ENCODE measurements at regions not wholly inside any gene's neighbourhood (a gene's known extent, or its start where the extent isn't known, plus 50 kb on each side); places are given as distances from the start of the nearest gene placed in this dataset.
A peak's percentile ranks its signal among the peaks of the same experiment; 100 is the strongest.

DNA sequence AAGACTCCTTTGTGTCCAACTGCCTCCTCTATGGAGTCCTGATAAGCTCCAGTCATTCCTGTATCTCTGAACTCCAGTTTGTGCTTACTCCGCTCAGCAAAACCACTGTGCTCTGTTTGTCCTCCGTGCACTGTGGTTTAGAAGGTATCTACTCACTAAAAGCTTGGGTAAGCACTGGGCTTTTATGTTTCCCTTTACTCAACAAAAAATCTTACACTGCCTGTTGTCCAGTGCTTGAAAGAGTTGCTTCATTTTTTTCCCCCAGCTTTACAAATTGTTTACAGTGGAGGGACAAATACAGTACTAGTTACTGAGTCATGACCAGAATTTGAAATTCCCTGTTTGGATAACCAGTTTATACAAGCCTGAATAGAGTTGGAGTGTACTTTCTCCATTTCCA, 545.3 kb upstream of the FAT1 start:
- no peak for DNase-seq

DNA sequence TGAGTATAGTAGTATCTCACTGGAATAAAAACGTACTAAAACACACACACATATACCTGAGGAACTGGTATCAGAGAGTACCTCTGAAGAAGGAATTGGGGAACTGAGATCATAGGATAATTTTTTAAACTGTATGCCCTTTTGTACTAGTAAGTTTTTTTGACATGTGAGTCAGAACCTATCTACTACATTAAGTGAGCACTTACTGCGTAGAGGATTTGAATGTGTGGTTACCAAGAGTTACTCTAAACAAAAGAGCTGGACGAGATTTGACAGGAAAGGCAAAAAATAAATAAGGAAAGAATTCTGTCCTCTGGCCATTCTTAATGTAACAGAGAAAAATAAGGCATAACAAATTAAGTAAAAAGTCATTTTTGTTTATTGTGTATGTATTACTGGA, 546.5 kb upstream of the FAT1 start:
- DNase-seq: no peak

- DNase-seq: no peak
Observed at GRCh38 chr4:187271848-187272247, 548.2 kb upstream of the FAT1 start.

GRCh38 chr4:187274153-187274552, 550.5 kb upstream of the FAT1 start:
- no peak for DNase-seq

DNA sequence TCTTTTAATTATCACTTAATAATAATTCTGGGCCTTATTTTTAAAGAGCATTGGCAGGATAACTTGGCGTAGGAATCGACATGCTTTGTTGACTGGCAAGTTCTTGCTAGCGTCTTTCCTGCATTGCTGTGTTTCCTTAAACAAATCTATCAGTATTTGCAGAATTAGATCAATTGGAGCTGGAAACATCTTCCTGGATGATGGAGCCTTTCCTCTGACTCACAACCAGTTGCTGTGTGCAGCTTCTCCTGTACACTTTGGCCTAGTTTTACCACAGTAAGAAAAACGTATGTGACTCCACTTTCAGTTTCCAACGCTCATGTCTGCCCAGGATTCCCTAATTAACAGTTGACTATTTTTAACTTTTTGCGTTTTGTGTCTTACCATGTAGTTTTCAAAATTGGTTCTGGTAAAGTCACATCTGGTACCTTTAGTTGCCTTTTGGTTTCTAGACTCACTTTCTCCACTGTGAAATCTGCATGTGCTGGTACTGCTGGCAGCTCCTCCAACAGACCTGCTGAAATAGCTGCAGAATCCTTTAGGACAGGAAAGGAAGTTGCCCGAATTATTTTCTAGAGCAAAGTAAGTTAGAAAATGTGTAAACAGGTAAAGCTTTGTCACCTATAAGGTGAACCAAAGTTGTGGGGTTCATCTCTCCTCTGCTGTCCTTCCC, 553.2 kb upstream of the FAT1 start:
- DNase-seq: peak; percentile 20

- DNase-seq: peak; percentile 28
Observed at GRCh38 chr4:187283201-187283955, 559.7 kb upstream of the FAT1 start.

- DNase-seq: peak; percentile 69
Observed at GRCh38 chr4:187286525-187286924, 562.9 kb upstream of the FAT1 start.

GRCh38 chr4:187289371-187289770, 565.7 kb upstream of the FAT1 start:
- DNase-seq: peak; percentile 51

- DNase-seq: peak; percentile 82
Observed at GRCh38 chr4:187294861-187295260, 571.2 kb upstream of the FAT1 start.

DNA sequence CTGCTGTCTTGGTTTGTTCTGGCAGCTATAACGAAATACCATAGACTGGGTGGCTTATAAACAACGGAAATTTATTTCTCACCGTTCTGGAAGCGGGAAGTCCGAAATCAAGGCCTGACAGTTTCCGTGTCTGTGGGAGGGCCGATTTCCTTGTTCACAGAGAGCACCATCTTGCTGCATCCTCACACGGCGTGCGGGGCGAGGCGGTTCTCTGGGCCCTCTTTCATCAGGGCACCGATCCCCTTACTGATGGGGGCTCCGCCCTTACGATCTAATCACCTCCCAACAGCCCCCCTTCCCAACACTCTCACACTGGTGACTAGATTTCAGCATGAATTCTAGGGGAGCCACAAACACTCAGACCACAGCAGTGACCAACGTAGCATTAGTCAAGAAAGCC, 578.3 kb upstream of the FAT1 start:
- no peak for DNase-seq

DNA sequence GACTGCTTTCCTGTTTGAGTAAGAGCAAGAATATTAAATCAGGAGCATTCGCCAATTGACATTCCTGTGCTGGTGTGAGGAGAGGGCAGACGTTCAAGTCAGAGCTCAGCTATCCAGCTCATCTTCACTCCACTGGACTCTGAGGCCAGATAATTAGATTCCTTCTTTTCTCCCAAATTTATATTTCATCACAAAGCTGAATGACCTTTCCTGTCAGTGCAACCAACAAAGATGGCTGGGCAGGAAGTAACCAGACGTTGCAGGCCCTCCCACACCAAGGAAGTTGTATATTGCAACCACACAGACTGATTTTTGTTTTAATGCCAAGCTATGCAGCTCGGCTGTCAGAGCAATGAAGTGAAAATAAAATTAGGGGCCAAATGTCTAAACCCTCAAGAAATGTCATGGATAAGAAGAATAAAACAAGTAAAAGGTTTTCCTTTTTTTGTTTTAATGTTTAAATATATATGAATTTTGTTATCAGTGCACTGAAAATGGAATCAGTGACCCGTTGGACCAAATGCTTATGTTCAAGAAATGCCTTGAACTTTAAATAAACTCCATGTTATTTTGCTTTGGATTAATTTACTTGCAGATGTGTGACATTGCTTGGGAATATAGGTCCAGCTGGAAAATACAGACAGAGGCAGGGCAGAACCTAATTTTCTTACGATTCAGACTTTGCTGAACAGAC, 578.9 kb upstream of the FAT1 start:
- peak; percentile 63 for DNase-seq

GRCh38 chr4:187304133-187304532, 580.5 kb upstream of the FAT1 start:
- no peak for DNase-seq

DNA sequence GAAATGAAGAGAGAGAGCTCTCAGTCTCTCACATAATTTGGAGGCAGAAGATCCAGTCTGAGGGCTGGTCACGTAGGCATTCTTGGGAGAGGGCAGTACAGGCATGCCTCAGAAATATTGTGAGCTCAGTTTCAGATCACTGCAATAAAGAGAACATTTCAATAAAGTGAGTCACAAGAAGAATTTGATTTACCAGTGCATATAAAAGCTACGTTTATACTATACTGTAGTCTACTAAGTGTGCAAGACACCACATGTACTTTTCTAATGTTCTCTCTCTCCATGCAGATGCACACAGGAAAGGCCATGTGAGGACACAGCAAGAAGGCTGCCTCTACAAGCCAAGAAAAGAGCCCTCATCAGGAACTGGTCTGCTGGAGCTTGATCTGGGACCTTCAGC, 583.5 kb upstream of the FAT1 start:
- DNase-seq: peak; percentile 60

DNA sequence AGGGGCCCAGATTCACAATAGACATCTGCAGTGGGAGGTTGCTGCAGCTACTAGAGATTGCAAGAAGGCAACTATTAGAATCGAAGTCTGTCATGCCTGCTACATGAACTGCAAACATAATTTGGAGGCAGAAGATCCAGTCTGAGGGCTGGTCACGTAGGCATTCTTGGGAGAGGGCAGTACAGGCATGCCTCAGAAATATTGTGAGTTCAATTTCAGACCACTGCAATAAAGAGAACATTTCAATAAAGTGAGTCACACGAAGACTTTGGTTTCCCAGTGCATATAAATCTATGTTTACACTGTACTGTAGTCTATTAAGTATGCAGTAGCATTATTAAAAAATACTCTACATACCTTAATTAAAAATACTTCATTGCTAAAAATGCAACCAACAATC, 585.8 kb upstream of the FAT1 start:
- DNase-seq: peak; percentile 85

GRCh38 chr4:187312299-187312698, 588.6 kb upstream of the FAT1 start:
- no peak for DNase-seq

GRCh38 chr4:187317799-187318198, 594.1 kb upstream of the FAT1 start:
- DNase-seq: no peak

DNA sequence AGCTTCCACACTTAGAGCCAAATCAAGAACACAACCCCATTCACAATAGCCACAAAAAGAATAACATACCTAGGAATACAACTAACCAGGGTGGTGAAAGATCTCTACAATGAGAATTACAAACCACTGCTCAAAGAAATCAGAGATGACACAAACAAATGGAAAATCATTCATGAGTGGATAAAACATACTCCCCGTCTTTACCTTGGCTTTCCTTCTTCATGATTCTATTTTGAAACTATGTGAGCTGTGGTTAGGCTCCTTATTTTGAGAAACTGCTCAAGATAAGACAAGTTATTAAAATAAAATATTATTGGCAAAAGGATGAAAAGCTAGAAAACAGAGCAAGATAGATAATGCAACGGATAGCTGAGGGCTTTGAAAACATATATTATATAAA, 598.1 kb upstream of the FAT1 start:
- peak; percentile 27 for DNase-seq

DNA sequence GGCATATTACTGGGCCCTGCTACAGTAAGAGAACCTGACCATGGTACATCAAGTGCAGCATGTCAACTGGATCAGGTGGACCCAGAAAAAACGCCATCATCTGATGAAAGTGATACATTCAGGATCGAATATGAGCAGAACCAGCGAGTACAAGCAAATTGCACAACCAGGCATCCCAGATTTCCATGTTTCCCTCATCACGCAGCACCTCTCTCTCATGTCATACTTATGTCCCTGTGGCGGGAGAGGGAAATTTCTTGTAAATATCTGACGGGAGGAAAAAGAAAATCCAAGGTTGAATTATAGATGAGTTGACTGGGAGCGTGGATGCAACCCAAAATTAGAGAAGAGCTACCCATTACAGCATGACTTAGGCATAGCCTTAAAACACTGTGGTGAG, 608.5 kb upstream of the FAT1 start:
- no peak for DNase-seq

- DNase-seq: no peak
Observed at GRCh38 chr4:187333151-187333550, 609.5 kb upstream of the FAT1 start.

GRCh38 chr4:187335339-187335738, 611.7 kb upstream of the FAT1 start:
- DNase-seq: no peak

- DNase-seq: no peak
Observed at GRCh38 chr4:187354740-187355139, 631.1 kb upstream of the FAT1 start.

DNA sequence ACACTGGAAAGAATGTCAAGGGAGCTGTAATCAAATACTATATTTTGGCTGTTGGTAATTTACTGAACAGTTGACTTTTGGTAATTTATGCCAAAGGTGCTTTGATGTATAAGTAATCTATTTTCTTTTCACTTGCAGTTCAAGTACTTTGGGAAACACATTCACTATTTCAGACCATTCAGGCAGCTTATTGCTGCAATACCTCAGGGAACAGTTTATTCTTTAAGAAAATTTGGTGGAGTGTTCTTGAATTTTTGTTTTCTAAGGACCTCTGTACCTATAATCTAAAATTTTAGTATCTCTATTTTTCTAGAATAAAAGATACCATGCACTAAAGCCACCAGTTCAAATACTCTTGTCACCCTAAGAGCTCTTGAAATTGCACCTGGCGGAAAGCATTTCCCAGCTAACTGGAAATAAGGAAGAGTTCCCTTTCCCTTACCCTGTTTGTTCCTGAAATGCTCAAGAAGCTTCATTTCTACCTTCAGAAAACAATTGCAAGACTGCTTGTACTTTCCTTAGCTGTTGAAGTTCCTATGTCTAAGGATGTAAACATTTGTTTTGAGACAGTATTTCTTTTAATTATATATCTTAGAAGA, 633.5 kb upstream of the FAT1 start:
- no peak for DNase-seq

- no peak for DNase-seq
Observed at GRCh38 chr4:187357821-187358220, 634.2 kb upstream of the FAT1 start.

Measured in fibroblast of skin of abdomen (primary cell).